OCI-LY1 (cell line): ENCODE measurements at regions not wholly inside any gene's neighbourhood (a gene's known extent, or its start where the extent isn't known, plus 50 kb on each side); places are given as distances from the start of the nearest gene placed in this dataset.

Experiments
- H2AFZ ChIP-seq: fragments of 200-600 bp; sonication (generic), shearing (Covaris generic); 2 replicates; pipeline ENCODE4 v1.6.0; 2014; ENCODE audit warnings: antibody characterized with exemption, mild to moderate bottlenecking, low read length
- H3F3A ChIP-seq: fragments of 200-600 bp; sonication (generic), shearing (Covaris generic); 2 replicates; pipeline ENCODE4 v1.6.0; 2014; ENCODE audit warnings: mild to moderate bottlenecking, antibody characterized with exemption, low read length, moderate library complexity; ENCODE audit not compliant: insufficient read depth
- H3K27ac ChIP-seq: fragments of 200-600 bp; sonication (generic); 2 replicates; pipeline ENCODE4 v1.5.1; 2014; ENCODE audit warnings: low read length, mixed run types, mild to moderate bottlenecking, low read depth; ENCODE audit not compliant: poor library complexity, severe bottlenecking
- H3K27me3 ChIP-seq: fragments of 200-600 bp; sonication (generic); 2 replicates; pipeline ENCODE4 v1.6.0; 2014; ENCODE audit warnings: antibody characterized with exemption, mild to moderate bottlenecking, low read length, moderate library complexity; ENCODE audit not compliant: insufficient read depth
- H3K36me3 ChIP-seq: fragments of 200-600 bp; sonication (generic); 2 replicates; pipeline ENCODE4 v1.6.1; 2014; ENCODE audit warnings: mild to moderate bottlenecking, antibody characterized with exemption, low read length, moderate library complexity, mixed read lengths; ENCODE audit not compliant: insufficient read depth
- H3K4me1 ChIP-seq: fragments of 200-600 bp; sonication (generic); 2 replicates; pipeline ENCODE4 v1.5.1; 2014; ENCODE audit warnings: mild to moderate bottlenecking, low read length, moderate library complexity; ENCODE audit not compliant: insufficient read depth, severe bottlenecking
- H3K4me2 ChIP-seq: fragments of 200-600 bp; sonication (generic), shearing (Covaris generic); 2 replicates; pipeline ENCODE4 v1.6.1; 2014; ENCODE audit warnings: low read length
- H3K4me3 ChIP-seq: fragments of 200-600 bp; sonication (generic); 2 replicates; pipeline ENCODE4 v1.5.1; 2014; ENCODE audit warnings: low read length, low read depth, mild to moderate bottlenecking, mixed read lengths; ENCODE audit not compliant: poor library complexity, severe bottlenecking
- H3K79me2 ChIP-seq: fragments of 200-600 bp; shearing (Covaris generic); 2 replicates; pipeline ENCODE4 v1.6.1; 2016; ENCODE audit warnings: mixed run types, low read length, mixed read lengths; ENCODE audit not compliant: insufficient read depth
- H3K9ac ChIP-seq: fragments of 200-600 bp; sonication (generic), shearing (Covaris generic); 2 replicates; pipeline ENCODE4 v1.6.1; 2014; ENCODE audit warnings: mild to moderate bottlenecking, low read length, mixed read lengths
- H3K9me2 ChIP-seq: fragments of 200-600 bp; sonication (generic), shearing (Covaris generic); 2 replicates; pipeline ENCODE4 v1.6.1; 2014; ENCODE audit warnings: low read depth, mild to moderate bottlenecking, low read length, mixed read lengths
- H3K9me3 ChIP-seq: fragments of 200-600 bp; shearing (Covaris generic); 2 replicates; pipeline ENCODE4 v1.6.1; 2014; ENCODE audit warnings: low read length, mixed read lengths
- H4K20me1 ChIP-seq: fragments of 200-600 bp; sonication (generic), shearing (Covaris generic); 2 replicates; pipeline ENCODE4 v1.6.0; 2016; ENCODE audit warnings: mild to moderate bottlenecking, low read length; ENCODE audit not compliant: insufficient read depth
- CTCF ChIP-seq: fragments of 200-600 bp; sonication (generic), shearing (Covaris generic); IDR thresholded peaks from 2 replicates; pipeline ENCODE4 v1.5.1; 2017; ENCODE audit warnings: mild to moderate bottlenecking, antibody characterized with exemption, low read length, moderate library complexity, mixed read lengths
- EZH2 ChIP-seq: fragments of 200-600 bp; sonication (generic), shearing (Covaris generic); IDR thresholded peaks from 2 replicates; pipeline ENCODE4 v1.8.0; 2017; ENCODE audit warnings: borderline replicate concordance, mixed run types, mild to moderate bottlenecking, antibody characterized with exemption, low read length, moderate library complexity, mixed read lengths

GRCh38 chr1:30631700-30632099 lies 91.7 kb downstream of the MATN1 start:
- Histone ChIP-seq H3K4me1 (no peaks in the 10 kb centered on the region), H3K4me3 (no peak overlapping the region), H3K4me2 (no peak overlapping the region), H3K9me3 (no peaks in the 10 kb centered on the region), H4K20me1 (no peaks in the 10 kb centered on the region), H3K9ac (no peak overlapping the region), H3F3A (no peaks in the 10 kb centered on the region), H3K36me3 (no peaks in the 10 kb centered on the region), H3K9me2 (no peaks in the 10 kb centered on the region), H2AFZ (no peak overlapping the region), H3K27me3 (0 out of 2 replicates have a peak, but pooled peaks cover 6% of the 10 kb centered on the region), H3K27ac (no peak overlapping the region), H3K79me2 (no peaks in the 10 kb centered on the region)
- TF ChIP-seq CTCF (no peak), EZH2 (no peak)

- no peaks in the 10 kb centered on the region for H3K4me1 ChIP-seq
- no peak overlapping the region for H3K4me2 ChIP-seq
- no peaks in the 10 kb centered on the region for H3K36me3 ChIP-seq
- H3K79me2 ChIP-seq, result no peaks in the 10 kb centered on the region
- H3K9me3 ChIP-seq, result no peaks in the 10 kb centered on the region
- H3K9me2 ChIP-seq, result no peaks in the 10 kb centered on the region
- no peak for TF ChIP-seq EZH2
- no peak for TF ChIP-seq CTCF
- no peak overlapping the region for H3K9ac ChIP-seq
- no peak overlapping the region for H3K4me3 ChIP-seq
- 0 out of 2 replicates have a peak, but pooled peaks cover 6% of the 10 kb centered on the region for H3K27me3 ChIP-seq
- H3F3A ChIP-seq, result no peaks in the 10 kb centered on the region
- H4K20me1 ChIP-seq, result no peaks in the 10 kb centered on the region
- H2AFZ ChIP-seq, result no peak overlapping the region
- no peak overlapping the region for H3K27ac ChIP-seq
Observed at GRCh38 chr1:30629501-30629900, 93.9 kb downstream of the MATN1 start.

- Histone ChIP-seq H3K36me3 (no peaks in the 10 kb centered on the region), H3K27me3 (no peaks in the 10 kb centered on the region), H3F3A (no peaks in the 10 kb centered on the region), H3K27ac (no peak overlapping the region), H3K9ac (no peak overlapping the region), H3K79me2 (no peaks in the 10 kb centered on the region), H3K9me2 (no peaks in the 10 kb centered on the region), H3K4me1 (no peaks in the 10 kb centered on the region), H4K20me1 (no peaks in the 10 kb centered on the region), H3K4me3 (no peak overlapping the region), H3K4me2 (no peak overlapping the region), H2AFZ (no peak overlapping the region), H3K9me3 (peaks cover 2% of the 10 kb centered on the region; the same call in 1 of the 2 replicates)
- no peak for TF ChIP-seq CTCF
- TF ChIP-seq EZH2, result no peak
Observed at GRCh38 chr1:30627994-30628393, 95.4 kb downstream of the MATN1 start.
